ENCODE measurements at regions not wholly inside any gene's neighbourhood (a gene's known extent, or its start where the extent isn't known, plus 50 kb on each side); places are given as distances from the start of the nearest gene placed in this dataset.

- H3K27ac ChIP-seq = no peak overlapping the region
- TF ChIP-seq, protein P1, sequence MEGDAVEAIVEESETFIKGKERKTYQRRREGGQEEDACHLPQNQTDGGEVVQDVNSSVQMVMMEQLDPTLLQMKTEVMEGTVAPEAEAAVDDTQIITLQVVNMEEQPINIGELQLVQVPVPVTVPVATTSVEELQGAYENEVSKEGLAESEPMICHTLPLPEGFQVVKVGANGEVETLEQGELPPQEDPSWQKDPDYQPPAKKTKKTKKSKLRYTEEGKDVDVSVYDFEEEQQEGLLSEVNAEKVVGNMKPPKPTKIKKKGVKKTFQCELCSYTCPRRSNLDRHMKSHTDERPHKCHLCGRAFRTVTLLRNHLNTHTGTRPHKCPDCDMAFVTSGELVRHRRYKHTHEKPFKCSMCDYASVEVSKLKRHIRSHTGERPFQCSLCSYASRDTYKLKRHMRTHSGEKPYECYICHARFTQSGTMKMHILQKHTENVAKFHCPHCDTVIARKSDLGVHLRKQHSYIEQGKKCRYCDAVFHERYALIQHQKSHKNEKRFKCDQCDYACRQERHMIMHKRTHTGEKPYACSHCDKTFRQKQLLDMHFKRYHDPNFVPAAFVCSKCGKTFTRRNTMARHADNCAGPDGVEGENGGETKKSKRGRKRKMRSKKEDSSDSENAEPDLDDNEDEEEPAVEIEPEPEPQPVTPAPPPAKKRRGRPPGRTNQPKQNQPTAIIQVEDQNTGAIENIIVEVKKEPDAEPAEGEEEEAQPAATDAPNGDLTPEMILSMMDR (IDR thresholded peaks at IDR 0.05) = no peak
- TF ChIP-seq ZFX (IDR thresholded peaks at IDR 0.05; ENCODE audit: borderline replicate concordance) = no peak
Observed at GRCh38 chr11:80621871-80622270, 1181.0 kb upstream of the TENM4 start.

- TF ChIP-seq ZFX (IDR thresholded peaks at IDR 0.05; ENCODE audit: borderline replicate concordance) = no peak
- TF ChIP-seq, protein P1 (IDR thresholded peaks at IDR 0.05) = no peak
- H3K27ac ChIP-seq = no peak overlapping the region
Observed at GRCh38 chr11:80620867-80621266, 1180.0 kb upstream of the TENM4 start.

- no peak overlapping the region for H3K27ac ChIP-seq
- TF ChIP-seq, protein P1 (IDR thresholded peaks at IDR 0.05) = no peak
- TF ChIP-seq ZFX (IDR thresholded peaks at IDR 0.05; ENCODE audit: borderline replicate concordance) = no peak
Observed at GRCh38 chr11:80617156-80617555, 1176.3 kb upstream of the TENM4 start.

GRCh38 chr11:80616070-80616800, 1175.4 kb upstream of the TENM4 start:
- H3K27ac ChIP-seq = no peak overlapping the region
- no peak for TF ChIP-seq ZFX (IDR thresholded peaks at IDR 0.05; ENCODE audit: borderline replicate concordance)
- TF ChIP-seq, protein P1 (IDR thresholded peaks at IDR 0.05) = no peak

GRCh38 chr11:80613655-80614054, 1172.8 kb upstream of the TENM4 start:
- H3K27ac ChIP-seq = no peak overlapping the region
- TF ChIP-seq, protein P1 (IDR thresholded peaks at IDR 0.05) = no peak
- TF ChIP-seq ZFX (IDR thresholded peaks at IDR 0.05; ENCODE audit: borderline replicate concordance) = no peak

DNA sequence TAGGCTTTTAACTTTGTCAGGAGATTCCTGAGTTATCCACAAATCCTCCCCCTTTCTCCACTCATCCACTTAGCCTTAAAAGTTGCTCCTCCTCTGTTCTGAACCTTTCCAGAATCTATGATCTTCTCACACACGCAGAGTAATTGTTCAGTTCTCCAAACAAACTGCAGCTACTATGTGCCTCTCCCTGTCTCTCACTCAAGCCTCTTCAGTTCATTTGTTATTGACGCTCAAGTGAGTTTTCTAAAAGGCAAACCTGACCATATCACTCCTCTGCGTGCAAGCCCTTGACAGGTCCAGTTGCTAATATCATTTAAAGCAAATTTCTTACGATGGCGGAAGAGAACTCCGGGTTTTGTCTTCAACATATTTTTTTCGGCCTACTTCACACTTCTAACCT, 1169.7 kb upstream of the TENM4 start:
- no peak overlapping the region for H3K27ac ChIP-seq
- TF ChIP-seq, protein P1 (IDR thresholded peaks at IDR 0.05) = no peak
- TF ChIP-seq ZFX (IDR thresholded peaks at IDR 0.05; ENCODE audit: borderline replicate concordance) = no peak

DNA sequence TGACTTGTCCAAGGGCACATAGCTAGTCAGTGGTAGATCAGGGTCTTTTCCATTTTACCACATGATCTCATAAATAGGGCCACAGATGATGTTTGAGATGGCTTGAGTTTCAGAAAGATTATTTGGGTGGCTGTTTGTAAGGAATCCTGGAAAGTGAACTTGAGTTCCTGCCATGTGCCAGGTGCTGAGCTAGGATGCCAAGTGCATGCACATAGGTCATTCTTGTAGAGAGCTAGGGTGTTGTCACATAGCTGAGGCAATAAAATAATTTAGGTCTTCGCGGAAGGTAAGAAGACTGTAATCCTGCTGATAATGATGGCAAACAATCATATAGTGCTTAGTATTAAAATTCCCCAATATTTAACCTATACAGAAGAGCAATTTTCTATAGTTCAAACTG, 1162.6 kb upstream of the TENM4 start:
- TF ChIP-seq ZFX (IDR thresholded peaks at IDR 0.05; ENCODE audit: borderline replicate concordance) = no peak
- TF ChIP-seq, protein P1 (IDR thresholded peaks at IDR 0.05) = no peak
- no peak overlapping the region for H3K27ac ChIP-seq
